ENCODE measurements at regions not wholly inside any gene's neighbourhood (a gene's known extent, or its start where the extent isn't known, plus 50 kb on each side); places are given as distances from the start of the nearest gene placed in this dataset.

GRCh38 chr2:123154195-123154594 is 870.9 kb upstream of the CNTNAP5 start:
- DNase-seq (ENCODE audit: low spot score) = no peak
- TF ChIP-seq CTCF (IDR thresholded peaks at IDR 0.05) = no peak
- Histone ChIP-seq H3K4me3 (no peak overlapping the region), H3K27ac (no peak overlapping the region)

- no peak for DNase-seq (ENCODE audit: low spot score)
- no peak overlapping the region for H3K27ac ChIP-seq
- no peak for TF ChIP-seq CTCF (IDR thresholded peaks at IDR 0.05)
Measured at GRCh38 chr2:123157016-123157415, 868.1 kb upstream of the CNTNAP5 start.

GRCh38 chr2:123162400-123163016 is 862.6 kb upstream of the CNTNAP5 start:
- DNase-seq (ENCODE audit: low spot score) = no peak
- no peak for TF ChIP-seq CTCF (IDR thresholded peaks at IDR 0.05)
- H3K27ac ChIP-seq = no peak overlapping the region

More at GRCh38 chr2:123157016-123157415, 868.1 kb upstream of the CNTNAP5 start:
- no peak overlapping the region for H3K4me3 ChIP-seq

GRCh38 chr2:123163398-123163797 is 861.7 kb upstream of the CNTNAP5 start:
- H3K4me3 ChIP-seq = no peak overlapping the region
- no peak for TF ChIP-seq CTCF (IDR thresholded peaks at IDR 0.05)
- H3K27ac ChIP-seq = no peak overlapping the region
- no peak for DNase-seq (ENCODE audit: low spot score)

More at GRCh38 chr2:123162400-123163016, 862.6 kb upstream of the CNTNAP5 start:
- H3K4me3 ChIP-seq = no peak overlapping the region

GRCh38 chr2:123164216-123164615 is 860.9 kb upstream of the CNTNAP5 start:
- no peak for TF ChIP-seq CTCF (IDR thresholded peaks at IDR 0.05)
- no peak overlapping the region for H3K27ac ChIP-seq
- DNase-seq (ENCODE audit: low spot score) = no peak
- H3K4me3 ChIP-seq = no peak overlapping the region

- H3K4me3 ChIP-seq = no peak overlapping the region
- H3K27ac ChIP-seq = no peak overlapping the region
- TF ChIP-seq CTCF (IDR thresholded peaks at IDR 0.05) = no peak
- DNase-seq (ENCODE audit: low spot score) = no peak
Measured at GRCh38 chr2:123165616-123166015, 859.5 kb upstream of the CNTNAP5 start.

GRCh38 chr2:123179526-123179925 is 845.6 kb upstream of the CNTNAP5 start:
- no peak for TF ChIP-seq CTCF (IDR thresholded peaks at IDR 0.05)
- Histone ChIP-seq H3K27ac (no peak overlapping the region), H3K4me3 (no peak overlapping the region)
- no peak for DNase-seq (ENCODE audit: low spot score)
